Adipocyte (in vitro differentiated cells): ENCODE measurements at regions not wholly inside any gene's neighbourhood (a gene's known extent, or its start where the extent isn't known, plus 50 kb on each side); places are given as distances from the start of the nearest gene placed in this dataset.

Experiments used
- DNase-seq: peaks from one replicate; pipeline ENCODE4 v3.0.0-alpha.2; 2015; ENCODE audit warnings: low read depth
- H3K27me3 ChIP-seq: replicated peaks from 2 replicates; pipeline ENCODE4 v1.7.0; 2013; ENCODE audit warnings: mild to moderate bottlenecking, low read length, moderate library complexity; ENCODE audit not compliant: control insufficient read depth, insufficient read depth
- H3K36me3 ChIP-seq: 2 replicates; pipeline ENCODE4 v1.7.0; 2013; ENCODE audit warnings: low read length, mild to moderate bottlenecking, moderate library complexity; ENCODE audit not compliant: control insufficient read depth, insufficient read depth, severe bottlenecking
- H3K4me1 ChIP-seq: 2 replicates; pipeline ENCODE4 v1.7.0; 2013; ENCODE audit warnings: mild to moderate bottlenecking, low read length, moderate library complexity; ENCODE audit not compliant: control insufficient read depth, insufficient read depth
- H3K4me3 ChIP-seq: 2 replicates; pipeline ENCODE4 v1.7.0; 2013; ENCODE audit warnings: mild to moderate bottlenecking, low read length, moderate library complexity
- H3K9ac ChIP-seq: 2 replicates; pipeline ENCODE4 v1.7.0; 2013; ENCODE audit warnings: mild to moderate bottlenecking, low read length, moderate library complexity
- H3K9me3 ChIP-seq: 2 replicates; pipeline ENCODE4 v1.7.0; 2013; ENCODE audit warnings: mild to moderate bottlenecking, low read length, moderate library complexity; ENCODE audit not compliant: control insufficient read depth

GRCh38 chr3:117695871-117696645 lies 986.5 kb downstream of the TUSC7 start:
- Histone ChIP-seq H3K36me3 (no peaks in the 10 kb centered on the region), H3K4me1 (peaks cover 38% of the 10 kb centered on the region), H3K9me3 (no peaks in the 10 kb centered on the region), H3K4me3 (peak overlapping the region; percentile 35), H3K9ac (no peak overlapping the region), H3K27me3 (no peaks in the 10 kb centered on the region)
- DNase-seq, result no peak

GRCh38 chr3:117696851-117697407 lies 987.4 kb downstream of the TUSC7 start:
- no peaks in the 10 kb centered on the region for H3K9me3 ChIP-seq
- no peak for DNase-seq
- H3K36me3 ChIP-seq, result no peaks in the 10 kb centered on the region
- peaks cover 33% of the 10 kb centered on the region for H3K4me1 ChIP-seq
- no peak overlapping the region for H3K4me3 ChIP-seq
- H3K9ac ChIP-seq, result no peak overlapping the region
- H3K27me3 ChIP-seq, result no peaks in the 10 kb centered on the region

- Histone ChIP-seq H3K9me3 (no peaks in the 10 kb centered on the region), H3K36me3 (no peaks in the 10 kb centered on the region), H3K4me1 (peaks cover 24% of the 10 kb centered on the region), H3K9ac (no peak overlapping the region), H3K27me3 (no peaks in the 10 kb centered on the region), H3K4me3 (no peak overlapping the region)
- no peak for DNase-seq
Measured at GRCh38 chr3:117699058-117699457, 989.5 kb downstream of the TUSC7 start.

- H3K4me3 ChIP-seq, result no peak overlapping the region
- H3K4me1 ChIP-seq, result peaks cover 23% of the 10 kb centered on the region
- H3K9ac ChIP-seq, result no peak overlapping the region
- H3K36me3 ChIP-seq, result no peaks in the 10 kb centered on the region
- H3K9me3 ChIP-seq, result no peaks in the 10 kb centered on the region
- H3K27me3 ChIP-seq, result no peaks in the 10 kb centered on the region
- peak; percentile 43 for DNase-seq
Measured at GRCh38 chr3:117700573-117701360, 991.2 kb downstream of the TUSC7 start.

- no peak overlapping the region for H3K4me3 ChIP-seq
- H3K4me1 ChIP-seq, result peaks cover 27% of the 10 kb centered on the region
- no peaks in the 10 kb centered on the region for H3K9me3 ChIP-seq
- no peak overlapping the region for H3K9ac ChIP-seq
- no peaks in the 10 kb centered on the region for H3K27me3 ChIP-seq
- H3K36me3 ChIP-seq, result no peaks in the 10 kb centered on the region
- no peak for DNase-seq
Measured at GRCh38 chr3:117705011-117705410, 995.4 kb downstream of the TUSC7 start.

GRCh38 chr3:117706037-117706436 lies 996.5 kb downstream of the TUSC7 start:
- peak overlapping the region; percentile 42 for H3K9ac ChIP-seq
- peaks cover 24% of the 10 kb centered on the region for H3K4me1 ChIP-seq
- peak; percentile 86 for DNase-seq
- H3K4me3 ChIP-seq, result peak overlapping the region; percentile 36
- H3K27me3 ChIP-seq, result no peaks in the 10 kb centered on the region
- no peaks in the 10 kb centered on the region for H3K9me3 ChIP-seq
- no peaks in the 10 kb centered on the region for H3K36me3 ChIP-seq

GRCh38 chr3:117706756-117707155 lies 997.2 kb downstream of the TUSC7 start:
- Histone ChIP-seq H3K9ac (peak overlapping the region; percentile 40), H3K9me3 (no peaks in the 10 kb centered on the region), H3K36me3 (no peaks in the 10 kb centered on the region), H3K4me3 (peak overlapping the region; percentile 34), H3K4me1 (peaks cover 24% of the 10 kb centered on the region), H3K27me3 (no peaks in the 10 kb centered on the region)
- no peak for DNase-seq

- Histone ChIP-seq H3K27me3 (no peaks in the 10 kb centered on the region), H3K9ac (no peak overlapping the region), H3K9me3 (no peaks in the 10 kb centered on the region), H3K36me3 (no peaks in the 10 kb centered on the region), H3K4me3 (no peak overlapping the region), H3K4me1 (peaks cover 24% of the 10 kb centered on the region)
- no peak for DNase-seq
Measured at GRCh38 chr3:117708601-117709000, 999.0 kb downstream of the TUSC7 start.

- H3K9ac ChIP-seq, result no peak overlapping the region
- no peak for DNase-seq
- no peaks in the 10 kb centered on the region for H3K27me3 ChIP-seq
- no peak overlapping the region for H3K4me3 ChIP-seq
- H3K4me1 ChIP-seq, result peaks cover 24% of the 10 kb centered on the region
- H3K36me3 ChIP-seq, result no peaks in the 10 kb centered on the region
- H3K9me3 ChIP-seq, result no peaks in the 10 kb centered on the region
Measured at GRCh38 chr3:117709108-117709507, 999.5 kb downstream of the TUSC7 start.

GRCh38 chr3:117710501-117710900 lies 1000.9 kb downstream of the TUSC7 start:
- Histone ChIP-seq H3K9ac (no peak overlapping the region), H3K4me1 (peaks cover 16% of the 10 kb centered on the region), H3K4me3 (no peak overlapping the region), H3K27me3 (no peaks in the 10 kb centered on the region), H3K9me3 (no peaks in the 10 kb centered on the region), H3K36me3 (no peaks in the 10 kb centered on the region)
- DNase-seq, result no peak

GRCh38 chr3:117719316-117719926 lies 1009.8 kb downstream of the TUSC7 start:
- no peaks in the 10 kb centered on the region for H3K4me1 ChIP-seq
- DNase-seq, result peak; percentile 71
- H3K27me3 ChIP-seq, result no peaks in the 10 kb centered on the region

More at GRCh38 chr3:117719316-117719926, 1009.8 kb downstream of the TUSC7 start:
- Histone ChIP-seq H3K9ac (no peak overlapping the region), H3K36me3 (no peaks in the 10 kb centered on the region), H3K4me3 (no peak overlapping the region), H3K9me3 (no peaks in the 10 kb centered on the region)
